ENCODE measurements at regions not wholly inside any gene's neighbourhood (a gene's known extent, or its start where the extent isn't known, plus 50 kb on each side); places are given as distances from the start of the nearest gene placed in this dataset.
A peak's percentile ranks its signal among the peaks of the same experiment; 100 is the strongest.

DNA sequence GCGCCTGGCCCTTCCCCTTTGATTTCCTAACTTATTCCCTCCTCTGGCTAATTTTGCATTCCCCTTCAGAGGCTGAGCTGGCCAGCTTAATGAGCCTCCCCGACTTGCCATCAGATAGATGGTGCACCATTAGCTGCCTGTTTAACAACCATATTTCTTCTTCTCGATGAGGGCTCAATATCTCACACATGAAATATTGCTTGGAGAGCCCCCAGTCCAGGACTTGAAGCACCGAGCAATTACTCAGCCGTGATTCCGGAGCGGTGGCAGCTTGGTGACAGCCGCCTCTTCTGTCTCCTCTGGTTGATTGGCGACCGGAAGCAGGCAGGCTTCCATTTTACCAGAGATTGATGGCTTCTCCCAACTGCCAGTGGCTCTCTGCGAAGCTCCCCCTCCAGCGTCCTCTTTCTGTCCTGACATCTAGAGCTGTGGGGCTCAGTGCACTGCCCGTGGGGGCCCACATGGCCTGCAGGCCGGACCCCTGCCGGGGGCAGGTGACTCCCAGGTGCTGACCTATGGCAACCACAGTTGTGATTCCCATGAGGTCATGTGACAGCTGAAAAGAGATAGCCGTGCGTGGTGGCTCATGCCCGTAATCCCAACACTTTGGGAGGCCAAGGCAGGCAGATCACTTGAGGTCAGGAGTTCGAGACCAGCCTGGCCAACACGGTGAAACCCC is 133.7 kb upstream of the SEC14L1 start:
- Histone ChIP-seq H3K27ac (ENCODE audit: extremely low read depth, low read depth, low read length) (no peak overlapping the region), H3K36me3 (ENCODE audit: control insufficient read depth in 2 of 2, insufficient read depth in 1 of 2, low read length in 2 of 2) (no peaks in the 10 kb centered on the region), H3K4me3 (ENCODE audit: low read depth, low read length) (no peak overlapping the region), H3K9me3 (ENCODE audit: control insufficient read depth, insufficient read depth, low read depth, low read length) (no peaks in the 10 kb centered on the region), H3K4me1 (ENCODE audit: control insufficient read depth, insufficient read depth, low read length) (peaks cover 4% of the 10 kb centered on the region)
- POLR2A ChIA-PET = no interaction called here
- TF ChIP-seq, protein P1, sequence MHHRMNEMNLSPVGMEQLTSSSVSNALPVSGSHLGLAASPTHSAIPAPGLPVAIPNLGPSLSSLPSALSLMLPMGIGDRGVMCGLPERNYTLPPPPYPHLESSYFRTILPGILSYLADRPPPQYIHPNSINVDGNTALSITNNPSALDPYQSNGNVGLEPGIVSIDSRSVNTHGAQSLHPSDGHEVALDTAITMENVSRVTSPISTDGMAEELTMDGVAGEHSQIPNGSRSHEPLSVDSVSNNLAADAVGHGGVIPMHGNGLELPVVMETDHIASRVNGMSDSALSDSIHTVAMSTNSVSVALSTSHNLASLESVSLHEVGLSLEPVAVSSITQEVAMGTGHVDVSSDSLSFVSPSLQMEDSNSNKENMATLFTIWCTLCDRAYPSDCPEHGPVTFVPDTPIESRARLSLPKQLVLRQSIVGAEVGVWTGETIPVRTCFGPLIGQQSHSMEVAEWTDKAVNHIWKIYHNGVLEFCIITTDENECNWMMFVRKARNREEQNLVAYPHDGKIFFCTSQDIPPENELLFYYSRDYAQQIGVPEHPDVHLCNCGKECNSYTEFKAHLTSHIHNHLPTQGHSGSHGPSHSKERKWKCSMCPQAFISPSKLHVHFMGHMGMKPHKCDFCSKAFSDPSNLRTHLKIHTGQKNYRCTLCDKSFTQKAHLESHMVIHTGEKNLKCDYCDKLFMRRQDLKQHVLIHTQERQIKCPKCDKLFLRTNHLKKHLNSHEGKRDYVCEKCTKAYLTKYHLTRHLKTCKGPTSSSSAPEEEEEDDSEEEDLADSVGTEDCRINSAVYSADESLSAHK (tag by site-specific recombination; IDR thresholded peaks at IDR 0.05) = no peak
- no peak for TF ChIP-seq ZNF48 (tag by site-specific recombination; IDR thresholded peaks at IDR 0.05)
- CTCF ChIA-PET = interaction anchor here (0.5 to 8.2 kb wide), 5 partner anchors 23 to 139 kb away, joined by 3 to 96 read pairs (median 4); partner anchors contain the start of gene MGAT5B

DNA sequence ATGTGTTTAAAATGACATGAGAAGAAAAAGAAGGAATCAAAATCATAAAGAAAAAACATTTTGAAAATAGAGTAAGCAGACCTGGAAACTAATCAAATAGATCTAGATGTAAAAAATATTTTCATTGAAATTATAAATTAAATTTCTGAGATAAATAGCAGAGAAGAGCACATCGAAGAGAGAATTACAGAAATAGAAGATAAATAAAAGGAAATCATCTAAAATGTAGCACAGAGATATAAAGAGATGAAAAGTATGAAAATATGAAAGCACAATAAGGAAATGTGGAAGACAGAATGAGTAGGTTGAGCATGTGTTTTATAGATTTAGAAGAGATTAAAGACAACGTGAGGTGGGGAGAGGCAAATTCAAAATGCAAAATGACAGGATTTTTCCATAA is 130.9 kb upstream of the SEC14L1 start:
- ChIA-PET CTCF (interaction anchor here (0.7 to 8.2 kb wide), 3 partner anchors 47 to 142 kb away, joined by 3 to 96 read pairs (median 6); partner anchors contain the start of gene MGAT5B), POLR2A (no interaction called here)
- H3K4me3 ChIP-seq (ENCODE audit: low read depth, low read length) = no peak overlapping the region
- no peaks in the 10 kb centered on the region for H3K9me3 ChIP-seq (ENCODE audit: control insufficient read depth, insufficient read depth, low read depth, low read length)
- TF ChIP-seq SETDB1 (IDR thresholded peaks at IDR 0.05; ENCODE audit: insufficient read length, low read length) (peak; percentile 18), HOXA7 (CRISPR knock-in tag; IDR thresholded peaks at IDR 0.05; ENCODE audit: borderline replicate concordance) (no peak), KLF7 (tag by site-specific recombination; IDR thresholded peaks at IDR 0.05; ENCODE audit: borderline replicate concordance) (no peak), ZNF837 (tag by site-specific recombination; IDR thresholded peaks at IDR 0.05) (no peak), ZNF768 (tag by site-specific recombination; IDR thresholded peaks at IDR 0.05) (0 out of 2 replicates have a peak, but pooled peaks have one; percentile 16)
- TF ChIP-seq, protein P2, sequence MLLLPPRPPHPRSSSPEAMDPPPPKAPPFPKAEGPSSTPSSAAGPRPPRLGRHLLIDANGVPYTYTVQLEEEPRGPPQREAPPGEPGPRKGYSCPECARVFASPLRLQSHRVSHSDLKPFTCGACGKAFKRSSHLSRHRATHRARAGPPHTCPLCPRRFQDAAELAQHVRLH (tag by site-specific recombination; IDR thresholded peaks at IDR 0.05) = peak; percentile 20; the same call in 1 of the 2 replicates
- TF ChIP-seq, protein P3, sequence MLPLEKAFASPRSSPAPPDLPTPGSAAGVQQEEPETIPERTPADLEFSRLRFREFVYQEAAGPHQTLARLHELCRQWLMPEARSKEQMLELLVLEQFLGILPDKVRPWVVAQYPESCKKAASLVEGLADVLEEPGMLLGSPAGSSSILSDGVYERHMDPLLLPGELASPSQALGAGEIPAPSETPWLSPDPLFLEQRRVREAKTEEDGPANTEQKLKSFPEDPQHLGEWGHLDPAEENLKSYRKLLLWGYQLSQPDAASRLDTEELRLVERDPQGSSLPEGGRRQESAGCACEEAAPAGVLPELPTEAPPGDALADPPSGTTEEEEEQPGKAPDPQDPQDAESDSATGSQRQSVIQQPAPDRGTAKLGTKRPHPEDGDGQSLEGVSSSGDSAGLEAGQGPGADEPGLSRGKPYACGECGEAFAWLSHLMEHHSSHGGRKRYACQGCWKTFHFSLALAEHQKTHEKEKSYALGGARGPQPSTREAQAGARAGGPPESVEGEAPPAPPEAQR (tag by site-specific recombination; IDR thresholded peaks at IDR 0.05) = no peak
- no peak overlapping the region for H3K27ac ChIP-seq (ENCODE audit: extremely low read depth, low read depth, low read length)
- no peaks in the 10 kb centered on the region for H3K4me1 ChIP-seq (ENCODE audit: control insufficient read depth, insufficient read depth, low read length)
- H3K36me3 ChIP-seq (ENCODE audit: control insufficient read depth in 2 of 2, insufficient read depth in 1 of 2, low read length in 2 of 2) = no peaks in the 10 kb centered on the region

DNA sequence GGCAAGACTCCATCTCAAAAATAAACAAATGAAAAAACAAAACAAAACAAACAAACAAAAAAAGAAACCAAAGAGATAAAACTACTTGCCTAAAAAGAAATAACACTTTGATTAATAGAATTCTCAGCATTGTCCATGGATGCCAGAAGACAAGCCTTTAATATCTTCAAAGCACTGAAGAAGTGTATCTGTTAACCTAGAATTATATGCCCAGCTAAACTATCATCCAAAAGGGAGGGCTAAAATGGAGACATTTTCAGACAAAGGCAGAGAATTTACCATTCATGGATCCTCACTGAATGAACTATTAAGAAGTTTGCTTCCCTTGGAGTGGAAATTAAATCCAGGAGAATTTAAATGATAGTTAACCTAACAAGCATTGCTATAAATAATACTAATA is 130.1 kb upstream of the SEC14L1 start:
- Histone ChIP-seq H3K27ac (ENCODE audit: extremely low read depth, low read depth, low read length) (no peak overlapping the region), H3K4me3 (ENCODE audit: low read depth, low read length) (no peak overlapping the region), H3K4me1 (ENCODE audit: control insufficient read depth, insufficient read depth, low read length) (no peaks in the 10 kb centered on the region), H3K36me3 (ENCODE audit: control insufficient read depth in 2 of 2, insufficient read depth in 1 of 2, low read length in 2 of 2) (no peaks in the 10 kb centered on the region), H3K9me3 (ENCODE audit: control insufficient read depth, insufficient read depth, low read depth, low read length) (no peaks in the 10 kb centered on the region)
- CTCF ChIA-PET = interaction anchor here (0.7 to 8.2 kb wide), 2 partner anchors 47 to 76 kb away, joined by 3 to 96 read pairs; no protein-coding TSS in a partner anchor
- POLR2A ChIA-PET = no interaction called here
- TF ChIP-seq SP3 (tag by site-specific recombination; IDR thresholded peaks at IDR 0.05) (no peak), SCRT1 (tag by site-specific recombination; IDR thresholded peaks at IDR 0.05; ENCODE audit: borderline replicate concordance) (no peak), REPIN1 (tag by site-specific recombination; IDR thresholded peaks at IDR 0.05; ENCODE audit: low read depth) (no peak), ZNF366 (tag by site-specific recombination; conservative IDR thresholded peaks at IDR 0.05) (no peak), KLF8 (tag by site-specific recombination; IDR thresholded peaks at IDR 0.05) (no peak), ZNF585B (tag by site-specific recombination; IDR thresholded peaks at IDR 0.05) (no peak), ZNF184 (tag by site-specific recombination; IDR thresholded peaks at IDR 0.05) (no peak), YY1 (tag by site-specific recombination; IDR thresholded peaks at IDR 0.05) (no peak), BCL11A (tag by site-specific recombination; IDR thresholded peaks at IDR 0.05; ENCODE audit: low read depth) (no peak), ZNF423 (tag by site-specific recombination; IDR thresholded peaks at IDR 0.05) (no peak), TRIM28 (IDR thresholded peaks at IDR 0.05; ENCODE audit: borderline replicate concordance, low read length) (no peak), ZBTB48 (tag by site-specific recombination; IDR thresholded peaks at IDR 0.05) (no peak)
- TF ChIP-seq, protein P4, sequence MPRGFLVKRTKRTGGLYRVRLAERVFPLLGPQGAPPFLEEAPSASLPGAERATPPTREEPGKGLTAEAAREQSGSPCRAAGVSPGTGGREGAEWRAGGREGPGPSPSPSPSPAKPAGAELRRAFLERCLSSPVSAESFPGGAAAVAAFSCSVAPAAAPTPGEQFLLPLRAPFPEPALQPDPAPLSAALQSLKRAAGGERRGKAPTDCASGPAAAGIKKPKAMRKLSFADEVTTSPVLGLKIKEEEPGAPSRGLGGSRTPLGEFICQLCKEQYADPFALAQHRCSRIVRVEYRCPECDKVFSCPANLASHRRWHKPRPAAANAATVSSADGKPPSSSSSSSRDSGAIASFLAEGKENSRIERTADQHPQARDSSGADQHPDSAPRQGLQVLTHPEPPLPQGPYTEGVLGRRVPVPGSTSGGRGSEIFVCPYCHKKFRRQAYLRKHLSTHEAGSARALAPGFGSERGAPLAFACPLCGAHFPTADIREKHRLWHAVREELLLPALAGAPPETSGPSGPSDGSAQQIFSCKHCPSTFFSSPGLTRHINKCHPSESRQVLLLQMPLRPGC (tag by site-specific recombination; IDR thresholded peaks at IDR 0.05) = no peak
- TF ChIP-seq, protein P5, sequence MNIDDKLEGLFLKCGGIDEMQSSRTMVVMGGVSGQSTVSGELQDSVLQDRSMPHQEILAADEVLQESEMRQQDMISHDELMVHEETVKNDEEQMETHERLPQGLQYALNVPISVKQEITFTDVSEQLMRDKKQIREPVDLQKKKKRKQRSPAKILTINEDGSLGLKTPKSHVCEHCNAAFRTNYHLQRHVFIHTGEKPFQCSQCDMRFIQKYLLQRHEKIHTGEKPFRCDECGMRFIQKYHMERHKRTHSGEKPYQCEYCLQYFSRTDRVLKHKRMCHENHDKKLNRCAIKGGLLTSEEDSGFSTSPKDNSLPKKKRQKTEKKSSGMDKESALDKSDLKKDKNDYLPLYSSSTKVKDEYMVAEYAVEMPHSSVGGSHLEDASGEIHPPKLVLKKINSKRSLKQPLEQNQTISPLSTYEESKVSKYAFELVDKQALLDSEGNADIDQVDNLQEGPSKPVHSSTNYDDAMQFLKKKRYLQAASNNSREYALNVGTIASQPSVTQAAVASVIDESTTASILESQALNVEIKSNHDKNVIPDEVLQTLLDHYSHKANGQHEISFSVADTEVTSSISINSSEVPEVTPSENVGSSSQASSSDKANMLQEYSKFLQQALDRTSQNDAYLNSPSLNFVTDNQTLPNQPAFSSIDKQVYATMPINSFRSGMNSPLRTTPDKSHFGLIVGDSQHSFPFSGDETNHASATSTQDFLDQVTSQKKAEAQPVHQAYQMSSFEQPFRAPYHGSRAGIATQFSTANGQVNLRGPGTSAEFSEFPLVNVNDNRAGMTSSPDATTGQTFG (tag by site-specific recombination; IDR thresholded peaks at IDR 0.05; ENCODE audit: borderline replicate concordance) = no peak

Measured in HEK293 (cell line).